ENCODE measurements at regions not wholly inside any gene's neighbourhood (a gene's known extent, or its start where the extent isn't known, plus 50 kb on each side); places are given as distances from the start of the nearest gene placed in this dataset.
"Not testable (repeated sequence)": the region's sequence is repeated elsewhere in the genome, so short reads cannot be mapped to it uniquely, and the experiment has no call there.

- DNase-seq (no peak), FAIRE-seq (no peak)
- Histone ChIP-seq H3K36me3 (ENCODE audit: control insufficient read depth in 3 of 3, insufficient read depth in 2 of 3, low read depth in 1 of 3, low read length in 3 of 3) (no peaks in the 10 kb centered on the region), H3K9me3 (ENCODE audit: control insufficient read depth in 2 of 2, insufficient read depth in 1 of 2, low read depth in 1 of 2, low read length in 1 of 2) (no peaks in the 10 kb centered on the region), H3K4me1 (ENCODE audit: control insufficient read depth in 3 of 3, insufficient read depth in 2 of 3, low read depth in 1 of 3, low read length in 2 of 3) (no peaks in the 10 kb centered on the region), H3K27me3 (ENCODE audit: control insufficient read depth in 3 of 3, insufficient read depth in 3 of 3, low read length in 3 of 3) (no peaks in the 10 kb centered on the region), H3K4me3 (ENCODE audit: low read depth in 1 of 3, low read length in 3 of 3) (no peak overlapping the region), H3K27ac (ENCODE audit: low read depth in 1 of 3, low read length in 2 of 3) (no peak overlapping the region)
- 64 to 86% (median 72%) methylated on average over 2 of the region's 2 CpGs for WGBS, 3 donors
Observed at GRCh38 chr5:25515525-25515924, 870.7 kb upstream of the CDH10 start.

- H3K4me3 ChIP-seq (ENCODE audit: low read depth in 1 of 3, low read length in 3 of 3); FAIRE-seq; H3K27me3 ChIP-seq (ENCODE audit: control insufficient read depth in 3 of 3, insufficient read depth in 3 of 3, low read length in 3 of 3); H3K4me1 ChIP-seq (ENCODE audit: control insufficient read depth in 3 of 3, insufficient read depth in 2 of 3, low read depth in 1 of 3, low read length in 2 of 3); DNase-seq; H3K27ac ChIP-seq (ENCODE audit: low read depth in 1 of 3, low read length in 2 of 3); H3K9me3 ChIP-seq (ENCODE audit: control insufficient read depth in 2 of 2, insufficient read depth in 1 of 2, low read depth in 1 of 2, low read length in 1 of 2); H3K36me3 ChIP-seq (ENCODE audit: control insufficient read depth in 3 of 3, insufficient read depth in 2 of 3, low read depth in 1 of 3, low read length in 3 of 3): not testable (repeated sequence)
- 88 to 92% (median 91%) methylated on average over 2 of the region's 2 CpGs for WGBS, 3 donors
Observed at GRCh38 chr5:25510692-25511091, 865.9 kb upstream of the CDH10 start.

GRCh38 chr5:25508011-25508410, 863.2 kb upstream of the CDH10 start:
- WGBS, 3 donors: 90 to 96% (median 95%) methylated on average over 4 of the region's 4 CpGs
- not testable (repeated sequence) for H3K4me3 ChIP-seq (ENCODE audit: low read depth in 1 of 3, low read length in 3 of 3); FAIRE-seq; H3K36me3 ChIP-seq (ENCODE audit: control insufficient read depth in 3 of 3, insufficient read depth in 2 of 3, low read depth in 1 of 3, low read length in 3 of 3); H3K9me3 ChIP-seq (ENCODE audit: control insufficient read depth in 2 of 2, insufficient read depth in 1 of 2, low read depth in 1 of 2, low read length in 1 of 2); DNase-seq; H3K27me3 ChIP-seq (ENCODE audit: control insufficient read depth in 3 of 3, insufficient read depth in 3 of 3, low read length in 3 of 3); H3K27ac ChIP-seq (ENCODE audit: low read depth in 1 of 3, low read length in 2 of 3); H3K4me1 ChIP-seq (ENCODE audit: control insufficient read depth in 3 of 3, insufficient read depth in 2 of 3, low read depth in 1 of 3, low read length in 2 of 3)

- 32 to 59% (median 43%) methylated on average over 1 of the region's 1 CpG for WGBS, 3 donors
- no peak overlapping the region for H3K27ac ChIP-seq (ENCODE audit: low read depth in 1 of 3, low read length in 2 of 3)
- FAIRE-seq: no peak
Observed at GRCh38 chr5:25500635-25501034, 855.9 kb upstream of the CDH10 start.

GRCh38 chr5:25489834-25490538, 845.2 kb upstream of the CDH10 start:
- Histone ChIP-seq H3K27ac (ENCODE audit: low read depth in 1 of 3, low read length in 2 of 3) (no peak overlapping the region), H3K4me1 (ENCODE audit: control insufficient read depth in 3 of 3, insufficient read depth in 2 of 3, low read depth in 1 of 3, low read length in 2 of 3) (no peaks in the 10 kb centered on the region), H3K27me3 (ENCODE audit: control insufficient read depth in 3 of 3, insufficient read depth in 3 of 3, low read length in 3 of 3) (no peaks in the 10 kb centered on the region), H3K9me3 (ENCODE audit: control insufficient read depth in 2 of 2, insufficient read depth in 1 of 2, low read depth in 1 of 2, low read length in 1 of 2) (no peaks in the 10 kb centered on the region), H3K4me3 (ENCODE audit: low read depth in 1 of 3, low read length in 3 of 3) (no peak overlapping the region), H3K36me3 (ENCODE audit: control insufficient read depth in 3 of 3, insufficient read depth in 2 of 3, low read depth in 1 of 3, low read length in 3 of 3) (no peaks in the 10 kb centered on the region)
- no peak for DNase-seq
- FAIRE-seq: no peak
- WGBS, 3 donors: 68 to 73% (median 69%) methylated on average over 6 of the region's 6 CpGs

More at GRCh38 chr5:25500635-25501034, 855.9 kb upstream of the CDH10 start:
- Histone ChIP-seq H3K9me3 (ENCODE audit: control insufficient read depth in 2 of 2, insufficient read depth in 1 of 2, low read depth in 1 of 2, low read length in 1 of 2) (no peaks in the 10 kb centered on the region), H3K27me3 (ENCODE audit: control insufficient read depth in 3 of 3, insufficient read depth in 3 of 3, low read length in 3 of 3) (no peaks in the 10 kb centered on the region), H3K36me3 (ENCODE audit: control insufficient read depth in 3 of 3, insufficient read depth in 2 of 3, low read depth in 1 of 3, low read length in 3 of 3) (no peaks in the 10 kb centered on the region), H3K4me1 (ENCODE audit: control insufficient read depth in 3 of 3, insufficient read depth in 2 of 3, low read depth in 1 of 3, low read length in 2 of 3) (no peaks in the 10 kb centered on the region), H3K4me3 (ENCODE audit: low read depth in 1 of 3, low read length in 3 of 3) (no peak overlapping the region)
- DNase-seq: no peak

- 62 to 78% (median 68%) methylated on average over 1 of the region's 1 CpG for WGBS, 3 donors
- H3K4me1 ChIP-seq (ENCODE audit: control insufficient read depth in 3 of 3, insufficient read depth in 2 of 3, low read depth in 1 of 3, low read length in 2 of 3): no peaks in the 10 kb centered on the region
- no peak for FAIRE-seq
- no peaks in the 10 kb centered on the region for H3K9me3 ChIP-seq (ENCODE audit: control insufficient read depth in 2 of 2, insufficient read depth in 1 of 2, low read depth in 1 of 2, low read length in 1 of 2)
- H3K27me3 ChIP-seq (ENCODE audit: control insufficient read depth in 3 of 3, insufficient read depth in 3 of 3, low read length in 3 of 3): no peaks in the 10 kb centered on the region
- DNase-seq: no peak
- H3K36me3 ChIP-seq (ENCODE audit: control insufficient read depth in 3 of 3, insufficient read depth in 2 of 3, low read depth in 1 of 3, low read length in 3 of 3): no peaks in the 10 kb centered on the region
- no peak overlapping the region for H3K27ac ChIP-seq (ENCODE audit: low read depth in 1 of 3, low read length in 2 of 3)
- H3K4me3 ChIP-seq (ENCODE audit: low read depth in 1 of 3, low read length in 3 of 3): no peak overlapping the region
Observed at GRCh38 chr5:25488119-25488518, 843.3 kb upstream of the CDH10 start.

- Histone ChIP-seq H3K27me3 (ENCODE audit: control insufficient read depth in 3 of 3, insufficient read depth in 3 of 3, low read length in 3 of 3) (no peaks in the 10 kb centered on the region), H3K4me3 (ENCODE audit: low read depth in 1 of 3, low read length in 3 of 3) (no peak overlapping the region), H3K27ac (ENCODE audit: low read depth in 1 of 3, low read length in 2 of 3) (no peak overlapping the region), H3K4me1 (ENCODE audit: control insufficient read depth in 3 of 3, insufficient read depth in 2 of 3, low read depth in 1 of 3, low read length in 2 of 3) (no peaks in the 10 kb centered on the region), H3K9me3 (ENCODE audit: control insufficient read depth in 2 of 2, insufficient read depth in 1 of 2, low read depth in 1 of 2, low read length in 1 of 2) (no peaks in the 10 kb centered on the region), H3K36me3 (ENCODE audit: control insufficient read depth in 3 of 3, insufficient read depth in 2 of 3, low read depth in 1 of 3, low read length in 3 of 3) (no peaks in the 10 kb centered on the region)
- no peak for DNase-seq
- FAIRE-seq: no peak
- WGBS, 3 donors: 83 to 88% (median 84%) methylated on average over 4 of the region's 4 CpGs
Observed at GRCh38 chr5:25484391-25484790, 839.6 kb upstream of the CDH10 start.

- H3K9me3 ChIP-seq (ENCODE audit: control insufficient read depth in 2 of 2, insufficient read depth in 1 of 2, low read depth in 1 of 2, low read length in 1 of 2): no peaks in the 10 kb centered on the region
- no peaks in the 10 kb centered on the region for H3K27me3 ChIP-seq (ENCODE audit: control insufficient read depth in 3 of 3, insufficient read depth in 3 of 3, low read length in 3 of 3)
- H3K4me1 ChIP-seq (ENCODE audit: control insufficient read depth in 3 of 3, insufficient read depth in 2 of 3, low read depth in 1 of 3, low read length in 2 of 3): no peaks in the 10 kb centered on the region
- no peaks in the 10 kb centered on the region for H3K36me3 ChIP-seq (ENCODE audit: control insufficient read depth in 3 of 3, insufficient read depth in 2 of 3, low read depth in 1 of 3, low read length in 3 of 3)
- WGBS, 3 donors: 56 to 68% (median 61%) methylated on average over 2 of the region's 2 CpGs
- no peak overlapping the region for H3K4me3 ChIP-seq (ENCODE audit: low read depth in 1 of 3, low read length in 3 of 3)
- FAIRE-seq (no peak), DNase-seq (no peak)
- H3K27ac ChIP-seq (ENCODE audit: low read depth in 1 of 3, low read length in 2 of 3): no peak overlapping the region
Observed at GRCh38 chr5:25481463-25481862, 836.7 kb upstream of the CDH10 start.

GRCh38 chr5:25459082-25459481, 814.3 kb upstream of the CDH10 start:
- no peaks in the 10 kb centered on the region for H3K27me3 ChIP-seq (ENCODE audit: control insufficient read depth in 3 of 3, insufficient read depth in 3 of 3, low read length in 3 of 3)
- DNase-seq: no peak
- no peaks in the 10 kb centered on the region for H3K4me1 ChIP-seq (ENCODE audit: control insufficient read depth in 3 of 3, insufficient read depth in 2 of 3, low read depth in 1 of 3, low read length in 2 of 3)
- no peak overlapping the region for H3K4me3 ChIP-seq (ENCODE audit: low read depth in 1 of 3, low read length in 3 of 3)
- H3K9me3 ChIP-seq (ENCODE audit: control insufficient read depth in 2 of 2, insufficient read depth in 1 of 2, low read depth in 1 of 2, low read length in 1 of 2): no peaks in the 10 kb centered on the region
- no peak for FAIRE-seq
- 83 to 97% (median 96%) methylated on average over 1 of the region's 1 CpG for WGBS, 3 donors
- no peaks in the 10 kb centered on the region for H3K36me3 ChIP-seq (ENCODE audit: control insufficient read depth in 3 of 3, insufficient read depth in 2 of 3, low read depth in 1 of 3, low read length in 3 of 3)
- H3K27ac ChIP-seq (ENCODE audit: low read depth in 1 of 3, low read length in 2 of 3): no peak overlapping the region
